Calu3 (cell line): ENCODE measurements at regions not wholly inside any gene's neighbourhood (a gene's known extent, or its start where the extent isn't known, plus 50 kb on each side); places are given as distances from the start of the nearest gene placed in this dataset.
"Not testable (repeated sequence)": the region's sequence is repeated elsewhere in the genome, so short reads cannot be mapped to it uniquely, and the experiment has no call there.

Source experiments
- BruUV-seq: library from RNA; stranded (reverse); fragments of 400-500 nt; replicated peaks from 2 replicates; lab custom pipeline; 2021; lab: Mats Ljungman, UMichigan
- CTCF ChIA-PET: fragments of 300-600 bp; sonication (Branson Sonifier 250); formaldehyde crosslinking; loops from one replicate; lab custom pipeline; 2022; ENCODE audit warnings: antibody characterized with exemption; lab: Charles Lee
- DNase-seq: peaks from one replicate; pipeline ENCODE4 v3.0.0; 2022
- H3K27ac Mint-ChIP-seq: one replicate; pipeline ENCODE4 v1.8.0; 2022; ENCODE audit warnings: mixed read lengths; ENCODE audit not compliant: unreplicated experiment
- H3K27me3 Mint-ChIP-seq: one replicate; pipeline ENCODE4 v1.8.0; 2022; ENCODE audit warnings: mixed read lengths; ENCODE audit not compliant: unreplicated experiment
- H3K36me3 Mint-ChIP-seq: one replicate; pipeline ENCODE4 v1.8.0; 2022; ENCODE audit warnings: mild to moderate bottlenecking, moderate library complexity, mixed read lengths; ENCODE audit not compliant: insufficient read depth, unreplicated experiment
- H3K4me1 Mint-ChIP-seq: one replicate; pipeline ENCODE4 v1.8.0; 2022; ENCODE audit warnings: mild to moderate bottlenecking, low read depth, mixed read lengths; ENCODE audit not compliant: unreplicated experiment
- H3K4me3 Mint-ChIP-seq: one replicate; pipeline ENCODE4 v1.8.0; 2022; ENCODE audit warnings: mild to moderate bottlenecking, low read depth, moderate library complexity, mixed read lengths; ENCODE audit not compliant: unreplicated experiment
- H3K9me3 Mint-ChIP-seq: one replicate; pipeline ENCODE4 v1.8.0; 2022; ENCODE audit warnings: low read depth, mixed read lengths; ENCODE audit not compliant: unreplicated experiment
- intact Hi-C: fragments of 100-400 bp; cut with micrococcal nuclease; formaldehyde crosslinking; loops from one replicate; pipeline ENCODE4 v1.10.0; 2022; ENCODE audit not compliant: unreplicated experiment
- TF ChIP-seq, protein P1 (sequence below): fragments of 200-600 bp; IDR thresholded peaks from one replicate; pipeline ENCODE4 v1.8.0; 2022; ENCODE audit warnings: antibody characterized with exemption; ENCODE audit not compliant: unreplicated experiment

DNA sequence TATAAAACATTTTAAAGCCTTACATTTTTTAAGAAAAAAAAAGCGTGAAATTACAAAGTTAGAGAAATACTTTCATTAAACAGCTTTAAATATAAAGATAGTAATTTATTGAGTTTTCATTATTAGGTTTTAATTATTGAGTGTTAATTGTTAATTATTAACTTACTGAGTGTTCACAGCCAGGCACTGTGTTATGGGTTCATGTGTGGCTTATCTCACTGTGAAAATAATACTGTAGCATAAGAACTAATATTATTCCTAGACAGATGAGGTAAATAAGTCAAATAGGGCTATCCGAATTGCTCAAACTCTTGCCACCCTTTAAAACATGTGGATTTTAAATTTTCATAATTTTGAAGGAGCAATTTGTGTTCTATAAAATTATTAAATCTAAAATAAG lies 956.1 kb upstream of the PCDH20 start:
- CTCF ChIA-PET: no interaction called here
- no TSS peak for BruUV-seq
- H3K27me3 Mint-ChIP-seq: no peaks in the 10 kb centered on the region

DNA sequence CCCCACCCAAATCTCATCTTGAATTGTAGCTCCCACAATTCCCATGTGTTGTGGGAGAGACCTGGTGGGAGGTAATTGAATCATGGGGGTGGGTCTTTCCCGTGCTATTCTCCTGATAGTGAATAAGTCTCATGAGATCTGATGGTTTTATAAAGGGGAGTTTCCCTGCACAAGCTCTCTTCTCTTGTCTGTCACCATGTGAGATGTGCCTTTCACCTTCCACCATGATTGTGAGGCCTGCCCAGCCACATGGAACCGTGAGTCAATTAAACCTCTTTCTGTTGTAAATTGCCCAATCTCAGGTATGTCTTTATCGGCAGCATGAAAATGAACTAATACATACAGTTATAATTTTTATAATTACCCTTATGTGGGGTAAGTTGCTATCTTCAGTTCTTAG lies 952.3 kb upstream of the PCDH20 start:
- not testable (repeated sequence) for H3K36me3 Mint-ChIP-seq, BruUV-seq, H3K9me3 Mint-ChIP-seq

More for the DNA sequence above, 956.1 kb upstream of the PCDH20 start:
- Mint-ChIP-seq H3K4me3 (no peak overlapping the region), H3K4me1 (no peaks in the 10 kb centered on the region), H3K36me3 (no peaks in the 10 kb centered on the region), H3K9me3 (no peaks in the 10 kb centered on the region), H3K27ac (no peak overlapping the region)
- TF ChIP-seq, protein P1, sequence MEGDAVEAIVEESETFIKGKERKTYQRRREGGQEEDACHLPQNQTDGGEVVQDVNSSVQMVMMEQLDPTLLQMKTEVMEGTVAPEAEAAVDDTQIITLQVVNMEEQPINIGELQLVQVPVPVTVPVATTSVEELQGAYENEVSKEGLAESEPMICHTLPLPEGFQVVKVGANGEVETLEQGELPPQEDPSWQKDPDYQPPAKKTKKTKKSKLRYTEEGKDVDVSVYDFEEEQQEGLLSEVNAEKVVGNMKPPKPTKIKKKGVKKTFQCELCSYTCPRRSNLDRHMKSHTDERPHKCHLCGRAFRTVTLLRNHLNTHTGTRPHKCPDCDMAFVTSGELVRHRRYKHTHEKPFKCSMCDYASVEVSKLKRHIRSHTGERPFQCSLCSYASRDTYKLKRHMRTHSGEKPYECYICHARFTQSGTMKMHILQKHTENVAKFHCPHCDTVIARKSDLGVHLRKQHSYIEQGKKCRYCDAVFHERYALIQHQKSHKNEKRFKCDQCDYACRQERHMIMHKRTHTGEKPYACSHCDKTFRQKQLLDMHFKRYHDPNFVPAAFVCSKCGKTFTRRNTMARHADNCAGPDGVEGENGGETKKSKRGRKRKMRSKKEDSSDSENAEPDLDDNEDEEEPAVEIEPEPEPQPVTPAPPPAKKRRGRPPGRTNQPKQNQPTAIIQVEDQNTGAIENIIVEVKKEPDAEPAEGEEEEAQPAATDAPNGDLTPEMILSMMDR: no peak
- DNase-seq: no peak
- intact Hi-C loops: no loop called here

DNA sequence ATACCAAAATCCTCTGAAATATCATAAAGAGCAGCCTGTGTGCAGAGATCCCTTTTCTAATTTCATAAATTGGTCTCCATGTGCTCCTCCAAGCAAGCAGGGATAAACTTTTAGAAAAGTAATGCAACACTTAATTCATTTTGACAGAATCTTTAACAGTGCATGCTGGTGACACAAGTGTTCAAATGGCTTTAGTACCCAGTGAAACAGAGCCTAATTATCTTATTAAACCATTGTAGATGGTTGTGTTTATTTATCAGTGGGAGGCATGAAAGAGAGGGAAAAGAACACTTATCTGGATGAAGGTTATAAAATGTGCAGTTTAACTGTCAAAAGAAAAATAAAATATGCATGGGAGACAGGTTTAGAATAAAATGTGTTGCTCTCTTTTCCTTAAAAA lies 945.0 kb upstream of the PCDH20 start:
- no peaks in the 10 kb centered on the region for H3K36me3 Mint-ChIP-seq
- H3K4me3 Mint-ChIP-seq: no peak overlapping the region
- no peak overlapping the region for H3K27ac Mint-ChIP-seq
- CTCF ChIA-PET: no interaction called here
- intact Hi-C loops: no loop called here
- TF ChIP-seq, protein P1: no peak
- no TSS peak for BruUV-seq
- DNase-seq: no peak
- H3K4me1 Mint-ChIP-seq: no peaks in the 10 kb centered on the region
- H3K27me3 Mint-ChIP-seq: no peaks in the 10 kb centered on the region
- H3K9me3 Mint-ChIP-seq: no peaks in the 10 kb centered on the region

More for the DNA sequence above, 952.3 kb upstream of the PCDH20 start:
- H3K4me1 Mint-ChIP-seq, DNase-seq, H3K27me3 Mint-ChIP-seq, H3K4me3 Mint-ChIP-seq, H3K27ac Mint-ChIP-seq, CTCF ChIA-PET, intact Hi-C loops: not testable (repeated sequence)

DNA sequence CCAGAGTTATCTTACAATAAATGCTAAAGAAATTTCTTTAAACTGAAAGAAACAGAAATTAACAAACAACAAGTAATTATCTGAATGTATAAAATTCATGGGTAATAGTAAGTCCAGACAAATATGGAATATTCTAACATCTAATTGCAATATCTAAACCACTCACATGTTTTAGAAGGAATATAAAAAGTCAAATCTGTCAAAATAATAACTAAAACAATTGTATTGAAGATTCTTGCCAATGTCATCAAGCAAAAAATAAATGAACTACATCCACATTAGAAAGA lies 942.9 kb upstream of the PCDH20 start:
- TF ChIP-seq, protein P1: no peak
- intact Hi-C loops: loop anchor here (1.0 to 10.0 kb wide), 2 partner anchors 239 to 344 kb away; no protein-coding TSS in a partner anchor
- no peak for DNase-seq
- H3K27ac Mint-ChIP-seq: no peak overlapping the region
- H3K4me1 Mint-ChIP-seq: no peaks in the 10 kb centered on the region
- no TSS peak for BruUV-seq
- CTCF ChIA-PET: no interaction called here
- no peak overlapping the region for H3K4me3 Mint-ChIP-seq
- H3K27me3 Mint-ChIP-seq: no peaks in the 10 kb centered on the region
- no peaks in the 10 kb centered on the region for H3K36me3 Mint-ChIP-seq
- no peaks in the 10 kb centered on the region for H3K9me3 Mint-ChIP-seq

DNA sequence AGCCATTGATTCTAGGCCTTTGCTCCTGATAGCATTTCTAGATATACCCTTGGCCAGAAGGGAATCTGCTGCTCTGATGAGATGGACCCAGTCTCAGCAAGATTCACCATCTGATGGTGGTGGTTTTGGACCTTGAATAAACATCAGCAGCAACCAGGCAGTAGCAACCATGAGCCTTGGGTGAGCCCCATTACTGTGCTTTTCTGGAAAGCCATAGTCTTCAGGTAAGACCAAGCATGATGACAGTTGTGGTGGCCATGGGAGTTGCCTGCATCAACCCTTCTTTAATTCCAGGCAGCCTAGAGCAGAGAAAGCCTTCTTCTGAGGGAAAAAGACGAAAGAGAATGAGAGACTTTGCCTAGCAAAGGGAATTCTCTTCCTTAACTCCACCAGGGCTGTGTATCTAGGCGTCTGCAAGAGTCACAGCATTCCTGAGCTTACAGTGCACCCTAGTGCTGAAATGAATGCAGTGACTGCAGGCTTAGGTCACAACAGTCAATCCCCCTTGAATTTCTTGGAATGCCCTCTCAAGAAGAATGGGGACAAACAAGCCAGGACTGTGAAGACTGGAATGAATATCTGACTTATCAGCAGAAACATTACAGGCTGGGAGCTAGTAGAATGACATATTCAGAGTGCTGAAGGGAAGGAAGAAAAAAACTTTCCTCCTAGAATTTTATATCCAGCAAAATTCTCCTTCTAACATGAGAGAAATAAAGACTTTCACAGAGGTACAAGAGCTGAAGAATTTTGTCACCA lies 942.4 kb upstream of the PCDH20 start:
- Mint-ChIP-seq H3K36me3 (no peaks in the 10 kb centered on the region), H3K27me3 (no peaks in the 10 kb centered on the region), H3K27ac (no peak overlapping the region), H3K4me1 (no peaks in the 10 kb centered on the region), H3K4me3 (no peak overlapping the region), H3K9me3 (no peaks in the 10 kb centered on the region)
- DNase-seq: peak; percentile 11
- TF ChIP-seq, protein P1: no peak
- intact Hi-C loops: loop anchor here (1.0 to 10.0 kb wide), 2 partner anchors 239 to 343 kb away; no protein-coding TSS in a partner anchor
- no TSS peak for BruUV-seq
- CTCF ChIA-PET: no interaction called here
